Astrocyte of the spinal cord (primary cell): ENCODE measurements at regions not wholly inside any gene's neighbourhood (a gene's known extent, or its start where the extent isn't known, plus 50 kb on each side); places are given as distances from the start of the nearest gene placed in this dataset.

Source experiments
- DNase-seq: peaks from one replicate; pipeline ENCODE4 v3.0.0; 2011; ENCODE audit warnings: low read depth, low spot score
- H3K4me3 ChIP-seq: 2 replicates; pipeline ENCODE4 v1.5.1; 2011; ENCODE audit warnings: low read depth, mild to moderate bottlenecking, low read length, moderate library complexity
- CTCF ChIP-seq: IDR thresholded peaks from 2 replicates; pipeline ENCODE4 v1.5.1; 2012; ENCODE audit warnings: low read depth, mild to moderate bottlenecking, low read length, inconsistent platforms
- in situ Hi-C: cut with HindIII; loops from 2 replicates; pipeline ENCODE4 v1.10.0; 2017; ENCODE audit warnings: low sequenced_read_pairs

- H3K4me3 ChIP-seq: no peak overlapping the region
- in situ Hi-C loops: no loop called here
- TF ChIP-seq CTCF: no peak
- DNase-seq: no peak
Observed at GRCh38 chr2:8582651-8583399, 99.0 kb upstream of the ID2 start.

GRCh38 chr2:8583400-8584173, 98.3 kb upstream of the ID2 start:
- H3K4me3 ChIP-seq: no peak overlapping the region
- in situ Hi-C loops: no loop called here
- no peak for TF ChIP-seq CTCF
- peak; percentile 65 for DNase-seq

GRCh38 chr2:8584174-8585066, 97.4 kb upstream of the ID2 start:
- H3K4me3 ChIP-seq: no peak overlapping the region
- no peak for DNase-seq
- TF ChIP-seq CTCF: no peak
- in situ Hi-C loops: no loop called here

- no peak overlapping the region for H3K4me3 ChIP-seq
- DNase-seq: no peak
- TF ChIP-seq CTCF: no peak
- in situ Hi-C loops: no loop called here
Observed at GRCh38 chr2:8586457-8587051, 95.3 kb upstream of the ID2 start.

GRCh38 chr2:8587251-8587791, 94.5 kb upstream of the ID2 start:
- H3K4me3 ChIP-seq: no peak overlapping the region
- TF ChIP-seq CTCF: no peak
- no peak for DNase-seq
- in situ Hi-C loops: no loop called here
